ENCODE measurements at regions not wholly inside any gene's neighbourhood (a gene's known extent, or its start where the extent isn't known, plus 50 kb on each side); places are given as distances from the start of the nearest gene placed in this dataset.

- no peak overlapping the region for H2BK20ac ChIP-seq (ENCODE audit: low read depth, low read length, poor library complexity, severe bottlenecking)
- WGBS (ENCODE audit: extremely low coverage, insufficient read length, low lambda C conversion rate), result no CpG with 5 or more reads among the region's 5 CpGs
- H2AFZ ChIP-seq (ENCODE audit: low read length), result no peak overlapping the region
These were observed 226.7 kb upstream of the ELAC2 start for GRCh38 chr17:13244513-13244912.

More at GRCh38 chr17:13244513-13244912, 226.7 kb upstream of the ELAC2 start:
- Mint-ChIP-seq H3K4me3 (no peak overlapping the region), H3K36me3 (ENCODE audit: insufficient read depth in 1 of 3, low read depth in 3 of 3) (no peaks in the 10 kb centered on the region), H3K27me3 (ENCODE audit: low read depth) (no peaks in the 10 kb centered on the region), H3K27ac (peak overlapping the region in 1 of 3 experiments; percentile 87; a peak in 1 of 7 replicates), H3K4me1 (no peaks in the 10 kb centered on the region), H3K9me3 (peaks cover 3 to 4% of the 10 kb centered on the region in 2 experiments; a peak in 2 of 5 replicates)
- Histone ChIP-seq H3K23me2 (ENCODE audit: insufficient read length, low read depth, low read length, poor library complexity, severe bottlenecking) (no peaks in the 10 kb centered on the region), H3K79me1 (ENCODE audit: insufficient read depth, low read depth, low read length, poor library complexity, severe bottlenecking) (no peaks in the 10 kb centered on the region), H3K79me2 (ENCODE audit: insufficient read depth, low read length) (no peaks in the 10 kb centered on the region), H3K18ac (ENCODE audit: insufficient read length, low read depth, low read length) (no peak overlapping the region), H2BK15ac (ENCODE audit: low read depth, low read length) (no peak overlapping the region), H4K8ac (replicated peaks; ENCODE audit: insufficient read length, low read depth, low read length) (no peak overlapping the region), H4K5ac (ENCODE audit: insufficient read length, low read depth, low read length) (no peak overlapping the region), H3K4me1 (ENCODE audit: insufficient read depth, low read length) (no peaks in the 10 kb centered on the region), H3T11ph (ENCODE audit: low read length) (no peak overlapping the region), H2BK5ac (ENCODE audit: insufficient read length, low read length) (no peak overlapping the region), H3K27me3 (ENCODE audit: insufficient read depth, low read length) (no peaks in the 10 kb centered on the region), H4K91ac (ENCODE audit: insufficient read length, low read depth, low read length) (no peak overlapping the region), H3K9ac (ENCODE audit: extremely low read depth, insufficient read length, low read length) (no peak overlapping the region), H3K14ac (ENCODE audit: insufficient read depth, low read length) (no peak overlapping the region), H2AK5ac (ENCODE audit: insufficient read length, low read length) (no peak overlapping the region), H3K23ac (ENCODE audit: insufficient read length, low read depth, low read length) (no peak overlapping the region), H3K4ac (ENCODE audit: low read depth, low read length) (no peak overlapping the region), H3K4me2 (ENCODE audit: insufficient read depth, insufficient read length, low read length) (no peak overlapping the region), H3K27ac (ENCODE audit: insufficient read length, low read depth, low read length) (no peak overlapping the region), H4K20me1 (ENCODE audit: control insufficient read depth, insufficient read depth, insufficient read length) (no peaks in the 10 kb centered on the region), H2BK12ac (ENCODE audit: insufficient read length, low read depth, low read length) (no peak overlapping the region), H3K56ac (ENCODE audit: insufficient read length, low read depth, low read length) (no peak overlapping the region), H2BK120ac (ENCODE audit: low read depth, low read length, poor library complexity, severe bottlenecking) (no peak overlapping the region), H3K9me3 (ENCODE audit: control insufficient read depth, low read depth, low read length) (no peaks in the 10 kb centered on the region)
- DNase-seq, result no peak
- TF ChIP-seq, protein P1, sequence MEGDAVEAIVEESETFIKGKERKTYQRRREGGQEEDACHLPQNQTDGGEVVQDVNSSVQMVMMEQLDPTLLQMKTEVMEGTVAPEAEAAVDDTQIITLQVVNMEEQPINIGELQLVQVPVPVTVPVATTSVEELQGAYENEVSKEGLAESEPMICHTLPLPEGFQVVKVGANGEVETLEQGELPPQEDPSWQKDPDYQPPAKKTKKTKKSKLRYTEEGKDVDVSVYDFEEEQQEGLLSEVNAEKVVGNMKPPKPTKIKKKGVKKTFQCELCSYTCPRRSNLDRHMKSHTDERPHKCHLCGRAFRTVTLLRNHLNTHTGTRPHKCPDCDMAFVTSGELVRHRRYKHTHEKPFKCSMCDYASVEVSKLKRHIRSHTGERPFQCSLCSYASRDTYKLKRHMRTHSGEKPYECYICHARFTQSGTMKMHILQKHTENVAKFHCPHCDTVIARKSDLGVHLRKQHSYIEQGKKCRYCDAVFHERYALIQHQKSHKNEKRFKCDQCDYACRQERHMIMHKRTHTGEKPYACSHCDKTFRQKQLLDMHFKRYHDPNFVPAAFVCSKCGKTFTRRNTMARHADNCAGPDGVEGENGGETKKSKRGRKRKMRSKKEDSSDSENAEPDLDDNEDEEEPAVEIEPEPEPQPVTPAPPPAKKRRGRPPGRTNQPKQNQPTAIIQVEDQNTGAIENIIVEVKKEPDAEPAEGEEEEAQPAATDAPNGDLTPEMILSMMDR (conservative IDR thresholded peaks at IDR 0.05), result no peak

Measured in H9 (cell line).